NOMO-1 (cell line): ENCODE measurements at regions not wholly inside any gene's neighbourhood (a gene's known extent, or its start where the extent isn't known, plus 50 kb on each side); places are given as distances from the start of the nearest gene placed in this dataset.
"Not testable (repeated sequence)": the region's sequence is repeated elsewhere in the genome, so short reads cannot be mapped to it uniquely, and the experiment has no call there.

ENCODE experiments used
- DNase-seq, 2 experiments: peaks; one replicate each; lab custom pipeline; 2025; ENCODE audit not compliant: unreplicated experiment in 2 of 2; lab: John Stamatoyannopoulos, UW

DNA sequence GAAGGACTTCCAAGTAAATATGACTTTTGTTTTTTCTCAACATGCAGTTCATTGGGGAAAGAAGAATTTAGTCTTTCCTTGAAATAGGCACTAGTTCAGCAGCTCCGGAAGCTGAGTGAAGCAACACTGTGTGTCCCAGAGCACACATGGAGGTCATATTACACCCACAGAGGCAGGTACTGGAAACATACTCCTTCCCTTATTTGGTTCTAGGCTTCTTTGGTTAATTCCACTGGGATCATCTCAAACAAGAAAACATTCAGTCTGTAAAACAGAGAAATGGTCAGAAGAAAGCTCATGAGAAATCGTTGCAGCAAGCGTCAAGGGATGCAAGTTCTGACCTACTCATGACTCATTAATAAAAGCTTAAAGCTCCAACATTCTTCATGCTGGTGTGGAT lies 175.1 kb upstream of the PCSK5 start:
- DNase-seq: no peak

GRCh38 chr9:75718677-75719076 lies 171.8 kb upstream of the PCSK5 start:
- DNase-seq: no peak

DNA sequence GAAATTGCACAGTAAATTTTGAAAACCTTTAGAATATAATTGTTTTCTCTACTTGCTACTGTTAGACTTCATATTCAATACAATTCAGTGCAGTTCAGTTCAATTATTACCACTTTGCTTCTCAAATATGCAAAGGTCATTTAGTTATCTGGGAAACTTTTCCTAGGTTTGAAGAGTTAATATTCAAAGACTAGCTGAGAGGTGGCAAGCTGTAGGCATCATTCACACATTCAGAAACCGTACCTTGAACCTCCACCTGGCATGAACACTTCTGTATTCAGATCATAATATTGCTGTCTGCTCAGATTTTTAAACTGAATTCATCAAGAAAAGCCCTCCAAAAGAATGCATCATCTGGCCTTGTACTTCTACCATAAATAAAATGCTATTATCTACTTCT lies 162.1 kb upstream of the PCSK5 start:
- DNase-seq: no peak

DNA sequence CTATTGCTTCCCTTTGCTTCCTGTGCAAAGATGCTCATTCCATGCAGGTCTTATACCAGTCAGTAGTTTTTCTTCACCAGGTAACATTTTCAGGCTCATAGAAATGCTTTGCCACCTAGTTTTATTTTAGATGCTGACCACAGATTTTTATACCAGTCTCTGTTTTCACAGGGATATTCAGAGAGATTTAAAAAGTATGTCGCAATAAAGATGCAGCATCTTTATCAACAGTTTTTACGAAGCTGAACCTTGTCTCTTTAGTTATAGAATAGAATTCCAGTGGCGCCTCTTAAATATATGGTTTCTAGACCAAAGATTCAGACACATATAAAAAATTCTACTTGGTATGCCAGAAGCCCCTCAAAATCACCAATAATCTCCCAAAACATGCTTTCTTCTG lies 155.7 kb upstream of the PCSK5 start:
- no peak for DNase-seq

GRCh38 chr9:75739884-75740611 lies 150.4 kb upstream of the PCSK5 start:
- no peak for DNase-seq

- DNase-seq: no peak
These were observed 146.6 kb upstream of the PCSK5 start for GRCh38 chr9:75743855-75744254.

GRCh38 chr9:75754080-75754479 lies 136.4 kb upstream of the PCSK5 start:
- DNase-seq: no peak

DNA sequence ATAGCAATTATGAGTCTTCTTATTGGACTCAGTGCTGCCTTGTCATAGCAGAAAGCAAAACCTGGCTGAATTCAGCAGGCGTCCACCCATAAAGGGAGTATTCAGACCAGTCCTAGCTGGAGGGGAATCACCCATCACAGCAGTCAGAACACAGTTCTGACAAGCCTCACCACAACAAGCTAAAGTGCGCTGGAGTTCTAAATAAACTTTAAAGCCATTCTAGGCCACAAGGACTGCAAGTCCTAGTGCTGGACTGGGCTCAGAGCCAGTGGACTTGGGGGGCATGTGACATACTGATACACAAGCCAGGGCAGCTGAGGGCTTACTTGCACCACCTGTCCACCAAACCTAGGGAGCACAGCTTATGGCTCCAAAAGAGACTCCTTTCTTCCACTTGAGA lies 115.3 kb upstream of the PCSK5 start:
- no peak for DNase-seq

DNA sequence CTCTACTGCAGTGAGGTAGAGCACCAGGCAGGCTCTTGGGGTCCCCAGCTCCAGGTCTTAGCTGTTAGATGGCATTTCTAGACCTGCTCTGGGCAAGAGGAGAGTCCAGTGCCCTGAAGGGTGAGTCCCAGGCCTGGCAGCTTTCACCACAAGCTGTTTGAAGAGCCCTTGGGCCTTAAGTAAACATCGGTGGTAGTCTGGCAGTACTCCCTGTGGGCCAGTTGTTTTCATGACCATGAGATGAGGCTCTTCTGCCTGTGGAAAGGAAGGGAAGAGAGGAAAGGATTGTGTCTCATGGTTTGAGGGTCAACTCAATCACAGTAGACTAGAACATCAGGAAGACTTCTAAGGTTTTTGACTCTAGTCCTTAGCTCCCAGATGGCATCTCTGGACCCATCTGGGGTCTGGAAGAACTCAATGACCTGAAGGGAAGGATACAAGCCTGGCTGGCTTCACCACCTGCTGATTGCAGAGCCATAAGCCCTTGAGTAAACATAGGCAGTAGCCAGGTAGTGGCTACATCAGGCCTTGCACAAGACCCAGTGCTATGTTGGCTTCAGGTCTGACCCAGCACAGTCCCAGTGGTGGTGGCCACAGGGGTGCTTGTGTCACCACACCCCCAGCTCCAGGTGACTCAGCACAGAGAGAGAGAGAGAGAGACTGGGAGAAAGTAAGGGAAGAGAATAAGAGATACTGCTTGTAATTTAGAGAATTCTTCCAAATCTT lies 114.3 kb upstream of the PCSK5 start:
- no peak for DNase-seq

DNA sequence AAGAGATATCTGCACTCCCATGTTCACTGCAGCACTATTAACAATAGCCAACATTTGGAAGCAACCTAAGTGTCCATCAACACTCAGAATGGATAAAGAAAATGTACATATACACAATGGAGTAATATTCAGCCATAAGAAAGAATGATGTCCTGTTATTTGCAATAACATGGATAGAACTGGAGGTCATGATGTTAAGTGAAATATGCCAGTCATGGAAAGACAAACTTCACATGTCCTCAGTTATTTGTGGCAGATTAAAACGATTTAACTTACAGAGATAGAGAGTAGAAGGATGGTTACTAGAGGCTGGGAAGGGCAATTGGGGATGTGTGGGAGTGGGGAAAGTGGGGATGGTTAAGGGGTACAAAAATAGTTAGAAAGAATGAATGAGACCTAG lies 110.3 kb upstream of the PCSK5 start:
- DNase-seq: no peak

DNA sequence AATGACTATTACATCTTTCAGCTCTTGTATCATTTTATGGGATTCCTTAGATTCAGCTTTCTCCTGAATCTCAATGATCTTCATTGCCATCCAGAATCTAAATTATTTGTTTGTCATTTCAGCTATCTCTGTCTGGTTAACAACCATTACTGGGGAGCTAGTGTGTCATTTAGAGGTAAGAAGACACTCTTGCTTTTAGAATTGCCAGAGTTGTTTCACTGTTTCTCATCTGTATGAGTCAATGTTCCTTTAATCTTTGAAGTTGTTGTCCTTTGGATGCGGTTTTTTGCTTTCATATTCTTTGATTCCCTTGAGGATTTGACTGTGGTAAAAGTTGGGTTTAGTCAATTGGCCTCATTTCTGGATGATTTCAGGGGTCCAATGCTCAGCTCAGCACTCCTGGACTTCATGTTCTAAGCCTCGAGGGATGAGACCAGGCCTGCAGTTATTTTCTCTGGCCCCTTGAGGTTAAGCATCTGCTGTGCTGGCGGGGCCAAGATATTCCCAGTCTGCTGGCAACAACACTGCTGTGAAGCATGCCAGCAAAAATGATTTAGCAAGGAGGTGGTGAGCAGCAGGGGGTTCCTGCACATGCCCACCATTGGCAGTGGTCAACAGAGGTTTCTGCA lies 102.4 kb upstream of the PCSK5 start:
- no peak for DNase-seq

- DNase-seq: no peak
These were observed 93.3 kb upstream of the PCSK5 start for GRCh38 chr9:75797085-75797580.

GRCh38 chr9:75798505-75798904 lies 92.0 kb upstream of the PCSK5 start:
- no peak for DNase-seq

- no peak for DNase-seq
These were observed 87.3 kb upstream of the PCSK5 start for GRCh38 chr9:75803130-75803529.

DNA sequence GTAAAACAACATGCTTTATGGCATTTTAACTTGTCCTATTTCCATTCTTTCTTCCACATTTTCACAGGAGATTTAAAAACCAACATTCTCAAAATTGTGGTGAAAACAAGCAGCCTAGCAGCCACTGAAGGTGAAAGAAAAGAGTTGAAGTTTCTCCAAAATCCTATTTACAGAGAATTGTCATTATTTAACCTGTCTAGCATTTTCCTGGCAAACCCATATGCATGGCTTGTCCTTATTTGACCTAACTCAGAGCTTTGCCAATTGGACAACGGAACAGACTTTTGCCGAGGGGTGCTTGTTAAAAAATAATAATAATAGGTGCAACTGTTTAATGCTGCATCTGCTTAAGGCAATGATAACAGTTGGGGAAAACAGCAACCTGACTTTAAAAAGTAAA lies 80.4 kb upstream of the PCSK5 start:
- no peak for DNase-seq

GRCh38 chr9:75811692-75812091 lies 78.8 kb upstream of the PCSK5 start:
- no peak for DNase-seq

GRCh38 chr9:75812141-75812540 lies 78.3 kb upstream of the PCSK5 start:
- peak; percentile 0 to 50 for DNase-seq

DNA sequence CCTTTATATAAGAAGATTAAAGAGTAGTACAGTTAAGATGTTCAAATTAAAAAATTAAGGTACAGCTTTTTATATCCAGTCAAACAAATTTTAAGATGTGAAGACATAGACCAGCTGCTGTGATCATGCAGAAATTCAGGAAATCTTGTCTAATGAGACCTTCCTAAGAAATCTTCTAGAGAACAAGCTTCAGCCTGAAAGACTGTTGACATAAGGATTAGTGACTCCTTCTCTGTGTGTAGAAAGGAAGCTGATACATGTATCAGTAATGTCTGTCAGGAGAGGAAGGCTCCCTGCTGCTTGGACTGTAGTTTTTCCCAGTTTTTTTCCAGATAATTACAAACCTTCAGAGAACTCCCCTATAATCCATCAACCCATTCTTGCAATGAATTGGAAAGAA lies 75.8 kb upstream of the PCSK5 start:
- no peak for DNase-seq

DNA sequence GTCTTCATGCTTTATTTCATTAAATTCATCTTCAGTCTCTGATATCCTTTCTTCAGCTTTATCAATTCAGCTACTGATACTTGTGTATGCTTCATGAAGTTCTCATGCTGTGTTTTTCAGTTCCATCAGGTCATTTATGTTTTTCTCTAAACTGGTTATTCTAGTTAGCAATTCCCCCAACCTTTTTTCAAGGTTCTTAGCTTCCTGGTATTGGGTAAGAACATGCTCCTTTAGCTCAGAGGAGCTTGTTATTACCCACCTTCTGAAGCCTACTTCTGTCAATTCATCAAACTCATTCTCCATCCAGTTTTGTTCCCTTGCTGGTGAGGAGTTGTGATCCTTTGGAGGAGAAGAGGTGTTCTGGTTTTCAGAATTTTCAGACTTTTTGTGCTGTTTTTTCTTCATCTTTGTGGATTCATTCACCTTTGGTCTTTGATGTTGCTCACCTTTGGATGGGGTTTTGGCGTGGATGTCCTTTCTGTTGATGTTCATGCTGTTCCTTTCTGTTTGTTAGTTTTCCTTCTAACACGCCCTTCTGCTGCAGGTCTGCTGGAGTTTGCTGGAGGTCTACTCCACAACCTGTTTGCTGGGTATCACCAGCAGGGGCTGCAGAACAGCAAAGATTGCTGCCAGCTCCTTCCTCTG lies 69.9 kb upstream of the PCSK5 start:
- DNase-seq: not testable (repeated sequence)

- DNase-seq: no peak
These were observed 67.3 kb upstream of the PCSK5 start for GRCh38 chr9:75823151-75823550.

DNA sequence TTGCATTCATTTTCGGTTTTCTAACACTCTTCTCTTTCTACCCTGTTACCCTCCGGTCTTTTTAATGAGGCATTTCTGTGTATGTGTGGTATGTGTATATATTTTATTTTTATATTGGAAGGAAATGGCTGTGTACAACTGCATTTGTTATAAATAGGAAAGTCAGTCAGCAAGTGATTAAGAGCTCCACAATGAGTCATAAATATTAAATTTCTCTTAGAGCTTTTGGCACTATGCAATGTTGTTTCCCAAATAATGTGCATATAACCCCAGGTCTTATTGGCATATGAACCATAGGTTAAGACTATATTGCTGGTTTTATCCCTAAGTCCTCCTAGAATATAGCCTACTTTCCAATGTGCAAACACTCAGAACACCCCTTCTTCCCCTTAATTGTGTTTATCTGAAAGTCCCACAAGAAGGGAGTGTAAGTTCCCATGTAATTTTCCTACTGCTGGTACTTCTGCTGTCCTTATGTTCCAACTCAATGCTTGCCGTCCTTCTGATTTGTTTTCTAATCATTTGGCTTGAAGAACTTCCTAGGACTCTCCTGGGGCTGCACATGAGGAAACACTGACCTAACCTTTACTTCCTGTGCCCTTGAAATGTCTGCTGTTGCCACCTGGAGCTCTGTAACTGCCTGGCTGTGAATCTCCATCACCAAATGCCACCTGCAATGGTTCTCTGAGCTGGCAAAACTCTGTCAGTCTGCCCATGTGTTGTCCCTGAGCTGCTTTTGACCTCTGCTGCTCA lies 65.5 kb upstream of the PCSK5 start:
- no peak for DNase-seq
